HG02623 (cell line): ENCODE measurements at regions not wholly inside any gene's neighbourhood (a gene's known extent, or its start where the extent isn't known, plus 50 kb on each side); places are given as distances from the start of the nearest gene placed in this dataset.

ENCODE experiments used
- ATAC-seq: cut with Tn5 transposase; IDR thresholded peaks from one replicate; pipeline ENCODE4 v1.9.1; 2021; ENCODE audit warnings: moderate library complexity; ENCODE audit not compliant: unreplicated experiment

DNA sequence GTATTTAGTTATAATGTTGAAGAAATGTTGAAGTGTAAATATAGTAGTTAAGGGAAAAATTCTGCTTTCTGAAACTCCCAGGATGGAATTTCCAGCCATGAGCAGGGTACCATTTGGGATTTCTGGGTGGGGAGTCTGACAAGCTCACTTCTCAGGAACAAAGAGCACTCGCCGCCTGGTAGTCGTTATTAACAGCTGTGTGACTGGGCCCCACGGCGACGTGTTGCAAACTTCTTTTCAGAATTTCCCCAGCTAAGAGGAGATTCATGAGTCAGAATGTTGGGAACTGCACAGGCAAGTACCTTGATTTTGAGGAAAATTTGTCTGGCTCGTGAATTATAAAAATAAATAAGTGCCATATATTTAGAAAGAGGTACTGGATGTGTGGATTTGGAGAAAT, 103.7 kb downstream of the LACC1 start:
- no peak for ATAC-seq

DNA sequence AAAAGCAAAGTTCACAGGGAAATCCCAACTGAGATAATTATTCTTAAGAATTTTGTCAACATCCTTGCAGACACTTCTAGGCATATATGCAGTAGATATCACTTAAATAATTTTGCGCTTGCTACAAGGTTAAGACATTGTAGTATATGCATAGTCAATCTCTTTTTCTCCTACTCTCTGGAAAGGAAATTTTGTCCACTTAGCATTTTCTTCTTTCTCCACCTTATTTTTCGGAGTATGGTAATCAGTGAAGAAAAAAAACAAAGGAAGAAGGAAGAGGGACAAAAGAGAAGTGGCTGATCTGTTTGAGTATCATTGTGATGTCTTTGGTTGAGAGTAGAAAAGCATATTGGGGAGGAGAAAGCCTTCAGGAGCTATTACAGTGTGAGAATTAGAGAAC, 104.6 kb downstream of the LACC1 start:
- no peak for ATAC-seq

DNA sequence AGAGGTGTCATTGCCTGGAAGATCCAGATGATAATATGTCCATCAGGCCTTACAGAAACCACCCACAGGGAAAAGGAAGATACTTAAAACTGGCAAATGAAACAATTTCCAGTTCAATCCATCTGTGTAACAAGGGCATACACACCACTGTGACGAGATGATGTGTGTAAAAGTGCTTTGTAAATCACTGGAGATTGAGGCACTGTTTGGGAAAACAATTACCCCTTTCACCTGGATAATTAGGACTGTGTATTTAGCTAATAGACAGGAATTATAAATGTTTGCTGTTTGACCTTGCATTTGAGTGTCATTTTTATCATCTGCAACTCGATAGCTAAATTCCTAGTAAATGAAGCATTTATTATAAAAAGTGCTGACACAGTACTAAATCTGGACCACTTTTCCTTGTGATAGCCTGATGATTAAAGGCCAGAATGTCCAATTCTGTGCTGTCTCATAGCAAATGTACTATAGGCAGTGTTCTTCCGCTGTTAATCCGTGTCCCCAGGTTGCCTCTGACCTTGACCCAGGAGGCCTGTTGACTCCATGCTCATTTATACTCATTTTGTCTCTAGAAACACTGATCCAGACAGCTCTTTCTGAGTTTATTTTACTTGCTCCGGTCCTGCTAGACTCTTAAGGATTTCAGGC, 105.8 kb downstream of the LACC1 start:
- ATAC-seq = no peak

DNA sequence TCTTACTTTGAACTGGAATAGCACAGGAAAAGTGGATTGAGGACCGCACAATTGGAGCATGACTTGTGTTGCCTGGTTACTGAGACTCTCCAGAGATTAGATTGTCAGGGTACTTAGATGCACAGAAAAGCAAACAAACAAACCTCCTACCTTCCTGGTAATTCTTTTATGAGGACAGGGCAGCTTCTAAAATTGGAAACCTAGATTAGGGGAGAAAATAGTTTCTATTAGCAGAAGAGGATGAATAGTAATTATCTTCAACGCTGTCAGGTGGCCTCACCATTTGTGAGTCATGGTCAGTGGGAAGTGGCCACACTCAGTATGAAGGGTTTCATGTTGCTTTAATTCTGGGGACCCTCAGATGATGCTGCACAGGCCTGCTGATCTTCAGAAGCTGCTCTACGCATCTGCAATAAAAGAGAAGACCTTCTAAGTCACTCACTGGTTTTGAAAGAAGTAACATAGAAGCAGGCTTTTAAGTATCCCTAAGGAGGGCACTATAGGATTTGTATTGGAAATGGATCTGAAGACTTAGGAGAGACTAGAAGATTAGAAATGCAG, 106.8 kb downstream of the LACC1 start:
- no peak for ATAC-seq

DNA sequence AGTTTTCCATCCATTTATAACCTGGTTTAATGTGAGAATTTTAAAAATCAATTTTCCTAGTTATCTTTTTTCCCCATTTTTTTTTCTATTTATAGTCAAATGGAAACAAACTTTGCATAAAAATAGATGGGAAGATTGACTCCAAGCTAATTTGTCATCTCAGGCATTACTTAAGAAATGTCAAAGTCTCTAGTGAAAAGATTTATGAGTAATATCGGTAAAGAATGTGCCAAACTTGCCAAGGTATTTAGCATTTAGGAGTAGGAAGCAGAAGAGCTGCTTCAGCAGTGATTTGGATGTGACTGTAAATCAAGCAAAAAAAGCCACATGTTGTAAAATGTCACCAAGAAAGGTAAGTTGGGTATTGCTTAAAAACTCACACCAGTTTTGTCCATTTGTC, 108.6 kb downstream of the LACC1 start:
- ATAC-seq = no peak

DNA sequence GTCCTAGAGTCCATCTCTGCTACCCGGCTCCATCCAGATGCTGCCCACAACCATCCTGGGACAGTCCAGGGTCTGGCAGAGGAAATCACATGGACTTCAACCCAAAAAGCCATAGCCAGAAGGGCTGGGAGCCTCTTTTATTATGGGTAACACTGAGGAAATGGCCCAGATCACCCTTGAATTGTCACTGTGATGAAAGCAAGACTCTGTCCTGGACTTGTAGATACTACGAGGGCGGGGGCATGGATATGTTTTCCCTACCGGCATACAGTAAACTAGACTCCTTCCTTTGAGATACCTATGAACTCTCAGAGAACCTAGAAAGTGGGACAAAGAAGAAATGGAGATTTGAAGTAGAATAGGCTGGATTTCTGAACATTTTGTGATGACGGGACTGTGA, 110.3 kb downstream of the LACC1 start:
- ATAC-seq = no peak

DNA sequence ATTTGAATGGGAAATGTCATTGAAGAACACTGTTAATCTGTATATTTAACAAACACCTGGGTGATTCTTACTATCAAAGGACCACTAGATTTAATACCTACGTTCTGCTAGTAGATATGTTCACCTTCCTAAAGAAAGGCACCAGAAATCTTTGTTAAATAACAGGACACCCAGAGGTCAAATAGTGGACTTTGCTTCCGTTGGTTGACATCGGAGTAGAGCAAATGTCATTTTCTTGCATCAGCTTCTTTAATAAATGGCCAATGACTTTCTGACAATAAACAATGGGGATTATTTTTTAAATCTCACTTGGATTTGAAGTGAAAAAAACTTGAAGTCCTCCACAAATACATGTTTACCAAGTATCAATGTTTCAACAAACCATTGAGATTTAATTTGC, 111.1 kb downstream of the LACC1 start:
- no peak for ATAC-seq

DNA sequence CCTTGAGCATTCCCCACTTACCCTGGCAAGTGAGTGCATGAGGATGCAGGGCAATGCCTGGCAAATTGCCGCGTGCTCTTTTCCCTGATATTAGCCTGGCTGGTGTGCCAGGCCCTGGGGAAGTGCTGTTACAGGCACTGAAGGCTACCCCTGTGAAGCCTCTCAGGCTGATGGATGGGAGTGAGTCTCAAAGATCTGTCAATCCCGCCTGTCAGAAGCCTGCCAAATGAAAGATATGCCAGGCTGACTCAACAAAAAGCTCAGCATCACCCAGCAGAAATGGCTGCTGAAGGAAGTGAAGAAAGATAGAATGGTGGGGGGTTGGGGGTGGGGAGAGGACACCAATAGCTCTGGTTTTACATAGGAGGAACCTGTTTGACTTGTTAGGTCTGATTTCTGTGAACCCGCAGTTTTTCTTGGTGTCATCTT, 112.1 kb downstream of the LACC1 start:
- no peak for ATAC-seq

DNA sequence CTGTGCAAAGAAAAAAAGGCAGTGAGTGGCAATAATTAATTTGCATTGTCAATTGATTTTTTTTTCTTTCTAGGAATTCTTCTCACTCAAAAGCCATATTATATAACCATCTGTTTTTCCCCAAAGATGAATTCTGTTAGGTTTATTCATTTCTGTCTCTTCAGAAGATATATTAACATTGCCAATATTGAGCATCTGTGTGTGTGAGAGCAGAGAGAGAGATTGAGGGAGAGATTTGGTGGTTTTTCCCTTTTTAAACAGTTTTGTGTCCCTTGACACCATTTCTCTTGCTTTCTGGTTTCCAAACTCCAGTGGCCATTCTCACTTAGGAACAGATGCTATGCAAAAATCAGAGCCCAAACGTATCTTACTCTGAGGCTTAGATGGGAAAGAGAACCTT, 112.5 kb downstream of the LACC1 start:
- no peak for ATAC-seq

DNA sequence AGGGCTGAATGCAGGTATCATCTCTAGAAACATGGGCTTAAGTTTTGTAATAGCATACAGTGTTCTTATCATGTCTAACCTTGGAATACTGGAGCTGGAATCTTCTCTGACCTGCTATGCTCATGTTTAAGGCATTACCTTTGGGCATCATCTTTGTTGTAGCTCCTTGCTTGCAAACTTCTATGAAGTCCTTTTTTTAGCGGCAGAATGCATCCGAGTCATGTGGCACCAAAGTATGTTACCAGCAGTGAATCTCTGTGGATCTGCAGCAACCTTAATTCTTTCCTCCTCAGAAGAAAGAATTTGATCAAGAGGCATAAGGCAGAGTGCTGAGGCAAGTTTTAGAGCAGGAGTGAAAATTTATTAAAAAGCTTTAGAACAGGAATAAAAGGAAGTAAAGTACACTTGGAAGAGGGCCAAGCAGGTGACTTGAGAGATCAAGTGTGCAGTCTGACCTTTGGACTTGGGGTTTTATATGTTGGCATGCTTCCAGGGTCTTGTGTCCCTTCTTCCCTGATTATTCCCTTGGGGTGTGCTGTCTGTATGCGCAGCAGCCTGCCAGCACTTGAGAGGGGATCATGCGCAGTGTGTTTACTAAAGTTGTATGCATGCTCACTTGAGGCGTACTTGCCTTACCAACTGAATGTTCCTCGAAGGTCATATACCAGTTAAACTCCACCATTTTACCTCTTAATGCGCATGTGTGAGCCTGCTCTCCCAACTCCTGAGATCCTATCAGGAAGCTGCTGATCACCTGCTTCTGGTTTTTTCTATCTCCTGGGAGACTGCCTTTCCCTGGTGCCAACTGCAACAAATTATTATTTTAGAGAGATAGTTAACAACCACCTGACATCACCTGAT, 115.5 kb downstream of the LACC1 start:
- no peak for ATAC-seq

DNA sequence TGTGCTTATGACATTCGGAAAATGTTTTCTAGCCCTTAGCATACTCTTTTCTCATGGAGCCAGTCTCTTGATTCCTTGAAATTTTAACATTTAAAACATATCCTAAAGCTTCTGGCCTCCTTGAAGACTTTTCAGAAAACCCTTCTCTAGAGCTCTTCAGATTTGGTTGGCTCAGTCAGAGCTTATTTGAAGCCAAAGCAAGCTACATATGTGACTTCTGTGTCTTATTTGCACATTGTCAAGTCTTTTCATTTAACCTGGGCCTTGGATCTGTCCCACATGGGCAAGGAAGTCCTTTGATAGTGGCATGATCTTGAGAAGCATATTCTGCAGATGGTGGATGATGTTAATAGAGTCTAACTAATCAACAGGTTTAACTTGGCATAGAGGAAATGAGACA, 116.5 kb downstream of the LACC1 start:
- no peak for ATAC-seq

DNA sequence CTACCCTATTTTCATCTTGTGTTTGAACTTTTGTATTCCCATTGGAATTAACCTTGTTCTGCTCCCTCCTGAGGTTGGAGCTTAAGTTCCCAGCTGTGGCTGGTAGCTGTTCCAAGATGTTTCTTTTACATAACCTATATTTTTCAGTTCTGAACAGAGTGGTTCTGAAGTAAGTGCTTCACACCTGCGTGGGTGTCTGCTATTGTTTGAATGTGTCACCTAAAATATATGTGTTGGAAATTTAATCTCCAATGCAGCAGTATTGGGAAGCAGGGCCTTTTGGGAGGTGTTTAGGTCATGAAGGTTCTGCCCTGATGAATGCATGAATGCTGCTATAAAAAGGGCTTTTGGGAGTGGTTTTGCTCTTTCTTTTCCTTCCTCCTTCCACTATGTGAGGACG, 123.8 kb downstream of the LACC1 start:
- ATAC-seq = no peak

DNA sequence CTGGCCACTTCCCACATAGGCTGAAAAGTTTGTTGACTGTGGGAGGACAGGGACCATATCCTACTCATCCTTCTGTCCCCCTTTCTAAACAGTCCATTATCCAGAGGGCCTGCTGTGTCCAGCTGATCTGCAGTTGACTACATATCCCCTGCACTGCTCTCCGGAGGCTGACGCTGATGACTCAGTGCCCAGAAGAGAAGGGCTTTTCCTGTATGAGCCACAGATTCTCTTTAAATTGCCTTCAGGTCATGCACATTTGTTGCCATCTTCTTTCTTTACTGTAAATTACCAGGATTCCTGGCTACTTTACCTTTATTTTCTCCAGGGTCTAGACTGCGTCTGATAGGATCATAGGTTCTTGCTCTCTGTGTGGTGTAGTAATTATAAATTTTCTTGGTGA, 125.2 kb downstream of the LACC1 start:
- no peak for ATAC-seq

DNA sequence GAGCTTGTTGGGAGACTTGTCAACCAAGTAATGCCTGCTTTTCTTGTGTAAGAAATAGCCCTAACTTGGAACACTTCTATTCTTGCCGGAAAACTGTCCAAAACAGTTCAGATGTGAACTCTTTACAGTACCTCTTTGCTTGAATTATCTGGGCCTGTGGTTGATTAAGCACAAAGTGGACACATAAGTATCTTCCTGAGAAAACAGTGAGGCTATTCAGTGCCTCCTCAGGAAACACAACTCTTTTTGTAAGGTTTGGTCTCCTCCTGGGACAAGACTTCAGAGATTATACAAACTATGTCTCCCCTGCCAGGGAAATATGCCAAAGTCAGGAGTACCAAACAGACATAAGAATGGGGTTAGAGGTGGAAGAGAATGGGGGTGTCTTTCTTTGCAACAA, 127.7 kb downstream of the LACC1 start:
- no peak for ATAC-seq

DNA sequence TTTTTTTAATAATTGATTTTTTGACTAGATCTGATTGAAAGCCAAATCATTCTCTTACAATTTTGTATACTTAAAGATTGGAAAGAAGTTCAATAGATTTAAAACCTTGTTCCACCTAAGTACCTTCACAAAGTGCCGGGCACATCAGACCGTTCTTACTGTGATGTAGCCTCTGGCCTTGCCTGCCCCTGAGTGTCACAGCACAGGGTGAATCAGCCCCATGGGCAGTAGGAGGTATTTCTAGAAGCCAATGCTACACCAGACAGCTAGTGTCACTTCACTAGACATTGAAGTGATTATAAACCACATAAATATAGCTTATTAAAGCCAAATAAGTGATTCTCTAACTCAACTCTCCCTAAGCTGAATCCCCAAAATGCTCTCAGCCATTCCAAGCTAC, 131.3 kb downstream of the LACC1 start:
- no peak for ATAC-seq

DNA sequence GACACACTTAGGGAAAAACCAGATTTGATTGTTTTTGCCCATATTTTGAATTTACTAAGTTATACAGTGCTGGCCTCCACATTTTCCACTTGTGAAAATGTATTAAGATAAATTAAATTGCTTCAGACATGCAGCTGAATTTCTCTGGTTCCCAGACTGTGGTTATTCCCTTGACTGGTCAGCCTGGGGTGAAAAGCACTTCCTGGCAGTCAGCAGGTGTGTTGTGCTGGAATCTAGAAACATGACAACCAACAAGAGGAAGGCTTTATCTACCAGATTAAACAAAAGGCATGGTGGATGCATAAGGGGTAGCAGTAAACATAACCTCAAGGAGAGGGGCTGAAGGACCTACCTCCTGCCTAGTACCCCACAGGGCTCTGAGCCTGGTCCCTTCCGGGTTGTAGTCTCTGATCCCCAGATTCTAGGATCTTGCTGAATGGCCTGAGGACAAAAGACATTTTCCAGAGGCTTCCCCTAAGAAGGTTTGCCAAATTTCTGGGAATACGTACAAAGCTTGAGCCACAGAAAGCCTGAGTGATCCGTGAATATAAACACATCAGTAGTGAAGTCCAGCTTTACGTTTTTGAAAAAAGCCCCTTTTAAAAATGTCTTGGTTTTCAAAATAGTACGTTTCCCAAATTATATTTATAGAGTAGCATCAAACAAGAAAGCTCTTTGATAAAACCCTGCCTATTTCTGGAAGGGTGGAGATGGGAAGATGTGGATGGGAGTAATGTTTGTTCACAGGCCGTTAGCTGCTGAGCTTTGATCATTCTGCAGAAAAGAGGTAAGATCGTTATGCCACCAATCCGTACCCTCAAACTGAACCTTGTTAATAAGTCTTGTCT, 133.4 kb downstream of the LACC1 start:
- ATAC-seq = no peak

DNA sequence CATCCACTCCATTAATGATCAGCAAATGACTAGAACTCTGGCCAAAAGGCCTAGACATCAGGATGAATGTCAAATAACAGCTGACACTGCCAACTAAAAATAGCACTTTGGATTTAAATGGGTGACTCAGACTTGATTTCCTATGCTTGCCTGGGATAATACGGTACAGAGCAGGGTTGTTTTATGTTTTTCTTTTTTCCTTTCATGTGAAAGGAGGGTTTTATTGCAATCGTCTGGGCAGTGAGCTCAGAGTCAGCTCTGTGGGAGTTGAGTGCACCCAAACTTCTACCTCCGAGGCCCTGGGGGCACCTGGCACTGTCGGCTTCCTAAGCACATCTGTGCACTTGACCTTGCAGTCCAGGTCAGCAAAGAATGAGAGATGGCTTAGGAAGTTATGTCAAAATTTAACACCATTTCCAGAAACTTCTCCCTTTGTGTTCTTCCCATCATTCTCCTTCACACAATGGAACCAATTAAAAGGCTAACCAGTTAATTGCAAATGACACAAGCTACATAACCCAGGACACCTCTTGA, 134.1 kb downstream of the LACC1 start:
- ATAC-seq = no peak

DNA sequence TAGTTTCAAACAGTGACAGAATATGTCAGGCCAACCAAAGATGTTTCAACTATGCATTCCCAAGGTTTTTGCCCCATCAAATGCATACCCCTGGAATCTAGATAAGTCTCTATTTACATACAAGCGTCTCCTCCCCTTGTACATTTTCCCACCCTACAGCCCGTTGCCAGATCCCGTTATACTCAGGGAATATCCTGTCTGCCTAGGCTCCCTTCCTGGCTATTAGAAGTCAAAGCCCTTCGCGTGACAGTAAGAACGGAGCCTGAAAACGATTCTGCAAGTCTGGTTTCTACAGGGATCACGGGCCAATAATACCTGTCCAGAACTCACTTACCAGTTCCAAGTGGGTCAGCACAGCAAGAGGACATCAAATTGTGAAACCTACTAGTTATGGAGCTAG, 134.8 kb downstream of the LACC1 start:
- no peak for ATAC-seq

DNA sequence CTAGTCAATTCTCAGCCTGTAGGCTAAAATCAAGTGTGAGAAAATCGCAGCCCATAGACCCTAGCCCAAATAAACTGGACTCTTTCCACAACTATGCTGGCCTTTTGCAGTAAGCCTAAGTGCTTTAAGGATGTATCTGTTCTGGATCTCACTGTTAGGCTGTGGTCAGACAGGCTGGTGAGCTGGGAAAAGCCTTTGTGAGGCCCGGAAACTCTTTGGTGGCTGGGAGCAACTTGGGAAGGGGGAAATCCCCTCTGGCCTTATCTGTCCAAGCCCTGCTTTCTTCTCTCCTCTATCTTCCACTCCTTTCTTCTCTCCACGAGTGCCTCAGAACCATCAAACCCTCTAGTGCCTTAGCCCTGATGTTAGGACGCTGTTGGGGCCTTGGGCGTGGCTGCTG, 135.4 kb downstream of the LACC1 start:
- no peak for ATAC-seq

DNA sequence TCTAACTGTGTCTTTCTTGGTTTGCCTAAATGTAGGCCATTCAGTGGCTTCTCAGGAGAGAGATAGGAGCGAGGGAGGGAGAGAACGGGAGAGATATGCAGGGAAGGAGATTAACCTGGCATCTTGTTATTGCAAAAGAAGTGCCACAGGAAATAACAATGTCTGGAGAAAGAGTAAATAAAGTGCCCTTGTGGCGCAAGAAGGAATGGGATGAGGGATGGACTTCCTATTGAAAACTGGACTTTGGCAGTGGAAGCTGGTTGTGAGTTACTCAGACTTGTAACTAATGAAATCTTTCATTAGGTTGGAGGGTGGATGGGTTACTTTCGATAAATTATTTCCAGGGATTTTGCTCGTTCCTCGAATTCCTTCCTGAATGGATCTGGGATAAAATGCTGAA, 136.1 kb downstream of the LACC1 start:
- ATAC-seq = no peak

DNA sequence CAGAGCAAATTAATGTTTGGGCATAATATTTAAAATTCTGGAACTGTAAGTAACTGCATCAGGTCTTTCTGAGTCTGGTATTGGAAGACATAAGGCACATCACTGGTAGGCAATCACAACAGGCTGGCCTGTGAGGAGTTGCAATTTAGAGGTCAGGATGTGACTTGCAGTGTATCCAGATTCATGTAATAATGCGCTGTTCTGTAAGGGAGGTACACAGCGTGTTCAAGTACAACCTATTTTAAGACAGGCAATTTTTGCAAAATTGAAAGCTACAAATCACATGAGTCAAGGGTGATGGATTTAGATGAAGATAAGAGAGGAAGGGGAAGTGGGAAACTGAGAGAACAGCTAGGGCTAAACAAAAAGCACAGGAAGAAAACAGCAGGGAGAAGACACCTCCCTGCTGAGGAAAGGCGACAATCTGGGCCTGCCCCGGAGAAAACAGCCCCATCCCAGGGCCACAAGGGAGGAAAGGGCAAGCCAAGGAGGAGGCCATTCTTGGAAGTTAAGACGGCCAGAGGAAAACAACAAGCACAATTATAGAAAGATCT, 138.1 kb downstream of the LACC1 start:
- no peak for ATAC-seq
